Immature natural killer cell (primary cell): ENCODE measurements at regions not wholly inside any gene's neighbourhood (a gene's known extent, or its start where the extent isn't known, plus 50 kb on each side); places are given as distances from the start of the nearest gene placed in this dataset.

Experiments
- DNase-seq, 3 donors: peaks; one replicate each; pipeline ENCODE4 v3.0.0; 2022; ENCODE audit warnings: mixed read lengths in 1 of 3
- H3K27ac Mint-ChIP-seq, 6 donors: one replicate each; pipeline ENCODE4 v1.8.0; 2020; ENCODE audit warnings: mixed read lengths in 6 of 6, mild to moderate bottlenecking in 5 of 6, inconsistent platforms in 4 of 6, moderate library complexity in 3 of 6
- H3K27me3 Mint-ChIP-seq, 3 donors: one replicate each; pipeline ENCODE4 v1.8.0; 2020 to 2021; ENCODE audit warnings: low read depth in 3 of 3, mild to moderate bottlenecking in 3 of 3, mixed read lengths in 3 of 3, moderate library complexity in 3 of 3, inconsistent platforms in 1 of 3
- H3K36me3 Mint-ChIP-seq, 3 donors: one replicate each; pipeline ENCODE4 v1.8.0; 2020; ENCODE audit warnings: mixed read lengths in 3 of 3, inconsistent platforms in 2 of 3, mild to moderate bottlenecking in 2 of 3
- H3K4me1 Mint-ChIP-seq, 2 donors: one replicate each; pipeline ENCODE4 v1.8.0; 2020; ENCODE audit warnings: inconsistent platforms in 2 of 2, mild to moderate bottlenecking in 2 of 2, mixed read lengths in 2 of 2, moderate library complexity in 1 of 2
- H3K4me3 Mint-ChIP-seq, 5 donors: one replicate each; pipeline ENCODE4 v1.8.0; 2020; ENCODE audit warnings: mild to moderate bottlenecking in 5 of 5, mixed read lengths in 5 of 5, inconsistent platforms in 3 of 5, moderate library complexity in 3 of 5
- H3K9me3 Mint-ChIP-seq, 6 donors: one replicate each; pipeline ENCODE4 v1.8.0; 2020; ENCODE audit warnings: mild to moderate bottlenecking in 6 of 6, mixed read lengths in 6 of 6, inconsistent platforms in 4 of 6, moderate library complexity in 3 of 6

DNA sequence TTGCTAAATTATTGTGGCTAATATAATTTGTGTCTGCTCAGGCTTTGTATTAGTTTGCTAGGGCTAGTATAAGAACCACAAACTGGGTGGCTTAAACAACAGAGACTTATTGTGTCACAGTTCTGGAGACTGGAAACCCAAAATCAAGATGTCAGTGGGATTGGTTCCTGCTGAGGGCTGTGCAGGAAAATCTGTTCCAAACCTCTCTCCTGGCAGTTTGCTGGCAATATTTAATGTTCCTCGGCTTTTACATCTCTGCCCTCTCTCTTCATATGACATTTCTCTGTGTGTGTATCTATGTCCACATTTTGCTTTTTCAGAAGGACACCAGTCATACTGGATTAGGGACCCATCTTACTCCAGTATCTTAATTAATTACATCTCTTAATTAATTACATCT is 498.8 kb upstream of the CD180 start:
- Mint-ChIP-seq H3K27me3 (peaks cover 0 to 5% (median 2%) of the 10 kb centered on the region in 3 donors), H3K4me3 (no peak overlapping the region), H3K9me3 (no peaks in the 10 kb centered on the region), H3K27ac (no peak overlapping the region), H3K36me3 (no peaks in the 10 kb centered on the region), H3K4me1 (no peaks in the 10 kb centered on the region)
- no peak for DNase-seq

DNA sequence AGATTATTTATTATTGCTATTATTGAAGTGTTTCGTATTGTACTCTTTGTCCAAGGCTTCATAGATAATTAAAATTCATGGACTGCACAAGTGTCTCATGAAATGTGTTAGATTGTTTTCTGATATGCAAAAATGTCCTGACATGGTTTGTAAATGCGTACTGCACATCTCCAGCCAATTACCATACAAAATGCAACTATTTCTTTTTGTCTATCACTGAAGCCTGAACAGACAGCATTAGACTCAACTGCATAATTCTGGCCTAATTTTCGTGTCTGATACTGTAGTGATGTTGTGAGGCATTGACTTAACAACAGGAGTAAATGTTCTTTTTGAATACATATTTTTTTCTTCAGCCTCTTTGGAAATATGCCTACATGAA is 498.2 kb upstream of the CD180 start:
- H3K27ac Mint-ChIP-seq: no peak overlapping the region

DNA sequence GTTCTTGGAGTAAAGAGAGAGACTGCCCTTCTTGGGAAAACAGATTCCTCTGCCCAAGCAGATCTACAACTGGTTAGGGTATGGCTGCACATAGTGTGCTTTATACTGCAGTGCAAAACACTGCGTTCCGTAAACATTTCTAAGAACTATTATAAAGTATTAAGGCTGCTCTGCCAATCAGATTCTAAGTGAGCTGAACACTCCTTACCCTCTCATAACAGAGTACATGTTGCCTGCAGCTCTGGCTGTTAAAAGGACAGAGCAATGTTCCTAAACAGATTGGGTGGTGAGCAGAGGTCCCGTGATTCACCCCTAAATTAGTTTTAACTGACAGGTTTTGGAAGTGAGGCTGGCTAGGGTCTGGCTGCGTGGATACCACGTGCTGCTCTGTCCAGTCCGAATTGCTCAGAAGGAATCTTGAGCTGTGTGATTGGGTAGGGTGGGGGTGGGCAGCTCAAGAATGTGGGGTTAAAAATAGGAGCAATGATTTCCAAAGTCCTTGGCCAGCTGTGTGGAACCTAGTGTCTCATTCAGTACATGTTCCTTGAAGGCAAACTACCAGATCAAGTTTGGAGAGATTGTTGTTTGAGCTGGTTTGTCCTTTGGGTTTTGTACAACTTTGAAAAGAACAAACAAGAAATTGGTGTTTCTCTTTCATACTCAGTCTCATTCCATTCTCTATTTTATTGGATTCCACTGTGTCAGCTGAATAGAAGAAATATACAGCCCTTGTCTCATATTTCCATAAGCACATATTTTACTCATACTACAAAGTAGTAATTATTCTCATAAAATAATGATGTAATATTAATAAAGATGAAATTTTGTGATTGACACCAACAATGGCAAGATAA is 497.6 kb upstream of the CD180 start:
- no peaks in the 10 kb centered on the region for H3K9me3 Mint-ChIP-seq

More for the DNA sequence above, 498.2 kb upstream of the CD180 start:
- no peaks in the 10 kb centered on the region for H3K36me3 Mint-ChIP-seq
- no peak overlapping the region for H3K4me3 Mint-ChIP-seq
- DNase-seq: no peak
- H3K4me1 Mint-ChIP-seq: no peaks in the 10 kb centered on the region
- H3K9me3 Mint-ChIP-seq: no peaks in the 10 kb centered on the region
- peaks cover 0 to 5% (median 0%) of the 10 kb centered on the region in 3 donors for H3K27me3 Mint-ChIP-seq

GRCh38 chr5:67686746-67687145 is 490.1 kb upstream of the CD180 start:
- H3K36me3 Mint-ChIP-seq: no peaks in the 10 kb centered on the region
- no peak overlapping the region for H3K27ac Mint-ChIP-seq
- DNase-seq: no peak
- H3K9me3 Mint-ChIP-seq: peaks cover 0 to 4% (median 0%) of the 10 kb centered on the region in 6 donors
- peaks cover 0 to 13% (median 8%) of the 10 kb centered on the region in 3 donors for H3K27me3 Mint-ChIP-seq
- no peaks in the 10 kb centered on the region for H3K4me1 Mint-ChIP-seq
- no peak overlapping the region for H3K4me3 Mint-ChIP-seq

More for the DNA sequence above, 497.6 kb upstream of the CD180 start:
- Mint-ChIP-seq H3K36me3 (no peaks in the 10 kb centered on the region), H3K4me1 (no peaks in the 10 kb centered on the region), H3K27me3 (peaks cover 0 to 5% (median 0%) of the 10 kb centered on the region in 3 donors), H3K27ac (no peak overlapping the region), H3K4me3 (no peak overlapping the region)
- DNase-seq: no peak

DNA sequence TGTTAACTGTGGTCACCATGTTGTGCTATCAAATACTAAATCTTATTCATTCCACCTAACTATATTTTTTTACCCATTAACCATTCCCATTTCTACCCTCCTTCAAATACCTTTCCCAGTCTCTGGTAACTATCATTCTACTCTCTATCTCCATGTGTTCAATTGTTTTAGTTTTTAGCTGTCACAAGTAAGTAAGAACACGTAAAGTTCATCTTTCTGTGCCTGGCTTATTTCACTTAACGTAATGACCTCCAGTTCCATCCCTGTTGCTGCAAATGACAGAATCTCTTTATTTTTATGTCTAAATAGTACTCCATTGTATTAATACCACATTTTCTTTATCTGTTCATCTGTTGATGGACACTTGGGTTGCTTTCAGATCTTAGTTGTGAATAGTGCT is 485.1 kb upstream of the CD180 start:
- no peak overlapping the region for H3K4me3 Mint-ChIP-seq
- no peaks in the 10 kb centered on the region for H3K36me3 Mint-ChIP-seq

GRCh38 chr5:67680099-67680498 is 483.5 kb upstream of the CD180 start:
- no peak overlapping the region for H3K27ac Mint-ChIP-seq
- H3K27me3 Mint-ChIP-seq: peaks cover 0 to 6% (median 4%) of the 10 kb centered on the region in 3 donors
- no peaks in the 10 kb centered on the region for H3K4me1 Mint-ChIP-seq
- peaks cover 0 to 4% (median 0%) of the 10 kb centered on the region in 6 donors for H3K9me3 Mint-ChIP-seq
- no peak overlapping the region for H3K4me3 Mint-ChIP-seq
- no peaks in the 10 kb centered on the region for H3K36me3 Mint-ChIP-seq
- no peak for DNase-seq

More for the DNA sequence above, 485.1 kb upstream of the CD180 start:
- Mint-ChIP-seq H3K4me1 (no peaks in the 10 kb centered on the region), H3K27ac (no peak overlapping the region), H3K27me3 (peaks cover 0 to 13% (median 8%) of the 10 kb centered on the region in 3 donors), H3K9me3 (peaks cover 0 to 4% (median 0%) of the 10 kb centered on the region in 6 donors)
- no peak for DNase-seq

- no peak overlapping the region for H3K4me3 Mint-ChIP-seq
- no peaks in the 10 kb centered on the region for H3K4me1 Mint-ChIP-seq
- H3K36me3 Mint-ChIP-seq: no peaks in the 10 kb centered on the region
- peaks cover 0 to 4% (median 2%) of the 10 kb centered on the region in 3 donors for H3K27me3 Mint-ChIP-seq
- H3K9me3 Mint-ChIP-seq: no peaks in the 10 kb centered on the region
- H3K27ac Mint-ChIP-seq: no peak overlapping the region
- no peak for DNase-seq
Observed at GRCh38 chr5:67679184-67679841, 482.7 kb upstream of the CD180 start.

- H3K27me3 Mint-ChIP-seq: peaks cover 0 to 4% (median 2%) of the 10 kb centered on the region in 3 donors
- no peak overlapping the region for H3K27ac Mint-ChIP-seq
- H3K4me1 Mint-ChIP-seq: no peaks in the 10 kb centered on the region
- H3K9me3 Mint-ChIP-seq: no peaks in the 10 kb centered on the region
- H3K36me3 Mint-ChIP-seq: no peaks in the 10 kb centered on the region
- no peak overlapping the region for H3K4me3 Mint-ChIP-seq
- no peak for DNase-seq
Observed at GRCh38 chr5:67678594-67678993, 482.0 kb upstream of the CD180 start.

- H3K27ac Mint-ChIP-seq: no peak overlapping the region
- no peak overlapping the region for H3K4me3 Mint-ChIP-seq
- H3K36me3 Mint-ChIP-seq: no peaks in the 10 kb centered on the region
- H3K27me3 Mint-ChIP-seq: peaks cover 0 to 3% (median 0%) of the 10 kb centered on the region in 3 donors
- no peak for DNase-seq
- peaks cover 0 to 4% (median 0%) of the 10 kb centered on the region in 6 donors for H3K9me3 Mint-ChIP-seq
- H3K4me1 Mint-ChIP-seq: no peaks in the 10 kb centered on the region
Observed at GRCh38 chr5:67677422-67677970, 480.9 kb upstream of the CD180 start.

GRCh38 chr5:67676863-67677262 is 480.3 kb upstream of the CD180 start:
- no peak for DNase-seq
- Mint-ChIP-seq H3K36me3 (no peaks in the 10 kb centered on the region), H3K4me3 (no peak overlapping the region), H3K27me3 (no peaks in the 10 kb centered on the region), H3K27ac (no peak overlapping the region), H3K9me3 (peaks cover 0 to 6% (median 0%) of the 10 kb centered on the region in 6 donors), H3K4me1 (no peaks in the 10 kb centered on the region)

- H3K9me3 Mint-ChIP-seq: peaks cover 0 to 6% (median 0%) of the 10 kb centered on the region in 6 donors
- no peaks in the 10 kb centered on the region for H3K36me3 Mint-ChIP-seq
- H3K4me1 Mint-ChIP-seq: no peaks in the 10 kb centered on the region
- no peak for DNase-seq
- H3K27ac Mint-ChIP-seq: no peak overlapping the region
- no peaks in the 10 kb centered on the region for H3K27me3 Mint-ChIP-seq
- no peak overlapping the region for H3K4me3 Mint-ChIP-seq
Observed at GRCh38 chr5:67674159-67674655, 477.6 kb upstream of the CD180 start.

DNA sequence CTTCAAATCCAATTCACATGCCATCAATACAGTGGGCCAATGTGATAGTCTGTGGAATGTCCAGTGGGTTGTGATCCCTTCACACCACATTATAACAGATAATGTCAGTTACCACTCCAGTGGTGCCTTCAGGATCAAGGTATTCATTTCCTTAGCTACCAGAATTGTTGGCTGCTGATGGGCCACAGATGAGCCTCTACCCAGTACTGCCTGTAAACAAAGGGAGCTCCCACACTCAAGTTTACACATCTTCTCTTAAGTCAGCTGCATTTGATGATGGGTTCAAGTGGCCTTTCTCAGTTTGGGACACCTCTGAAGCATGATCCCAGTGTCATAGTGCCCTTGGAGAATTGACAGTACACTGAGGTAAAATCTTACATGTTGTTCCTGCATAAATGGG is 477.0 kb upstream of the CD180 start:
- no peak overlapping the region for H3K4me3 Mint-ChIP-seq
- no peaks in the 10 kb centered on the region for H3K27me3 Mint-ChIP-seq

DNA sequence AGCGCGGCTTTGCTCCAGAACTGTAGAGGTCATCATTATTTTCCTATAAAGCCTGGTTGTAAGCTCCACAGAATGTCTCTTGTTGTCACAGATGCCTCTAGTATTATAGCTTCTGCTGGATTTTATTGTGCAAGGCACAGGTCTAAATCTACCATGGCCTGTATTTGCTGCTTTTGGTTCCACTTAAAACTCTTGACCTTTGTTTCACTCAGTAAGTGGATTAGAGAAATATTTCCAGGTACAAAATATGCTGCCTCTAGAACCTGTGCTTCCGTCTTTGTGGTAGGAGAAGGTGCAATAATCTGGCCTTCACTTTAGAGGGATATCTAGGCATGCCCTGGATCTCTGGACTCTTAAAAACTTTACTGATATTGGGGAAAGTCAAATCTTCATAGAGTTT is 476.6 kb upstream of the CD180 start:
- H3K4me3 Mint-ChIP-seq: no peak overlapping the region
- no peak overlapping the region for H3K27ac Mint-ChIP-seq
- no peaks in the 10 kb centered on the region for H3K4me1 Mint-ChIP-seq
- no peak for DNase-seq
- H3K36me3 Mint-ChIP-seq: no peaks in the 10 kb centered on the region
- H3K9me3 Mint-ChIP-seq: peaks cover 0 to 6% (median 0%) of the 10 kb centered on the region in 6 donors
- H3K27me3 Mint-ChIP-seq: no peaks in the 10 kb centered on the region

More for the DNA sequence above, 477.0 kb upstream of the CD180 start:
- H3K9me3 Mint-ChIP-seq: peaks cover 0 to 6% (median 0%) of the 10 kb centered on the region in 6 donors
- no peaks in the 10 kb centered on the region for H3K4me1 Mint-ChIP-seq
- H3K36me3 Mint-ChIP-seq: no peaks in the 10 kb centered on the region
- DNase-seq: no peak
- H3K27ac Mint-ChIP-seq: no peak overlapping the region

- no peak overlapping the region for H3K4me3 Mint-ChIP-seq
- no peaks in the 10 kb centered on the region for H3K27me3 Mint-ChIP-seq
- peaks cover 0 to 6% (median under 1%) of the 10 kb centered on the region in 6 donors for H3K9me3 Mint-ChIP-seq
- no peaks in the 10 kb centered on the region for H3K4me1 Mint-ChIP-seq
- H3K27ac Mint-ChIP-seq: no peak overlapping the region
- H3K36me3 Mint-ChIP-seq: no peaks in the 10 kb centered on the region
- DNase-seq: no peak
Observed at GRCh38 chr5:67672636-67673035, 476.0 kb upstream of the CD180 start.
